Fibroblast of gingiva (primary cell): ENCODE measurements at regions not wholly inside any gene's neighbourhood (a gene's known extent, or its start where the extent isn't known, plus 50 kb on each side); places are given as distances from the start of the nearest gene placed in this dataset.
A peak's percentile ranks its signal among the peaks of the same experiment; 100 is the strongest.

Experiments
- DNase-seq: peaks from one replicate; pipeline ENCODE4 v3.0.0-alpha.2; 2011; ENCODE audit warnings: low read depth

GRCh38 chr5:40043916-40044315, 619.1 kb upstream of the DAB2 start:
- DNase-seq = no peak

GRCh38 chr5:40041452-40041851, 616.7 kb upstream of the DAB2 start:
- DNase-seq = no peak

GRCh38 chr5:40037713-40038112, 612.9 kb upstream of the DAB2 start:
- DNase-seq = no peak

- no peak for DNase-seq
Measured at GRCh38 chr5:40034441-40034840, 609.7 kb upstream of the DAB2 start.

- DNase-seq = no peak
Measured at GRCh38 chr5:40033411-40033810, 608.6 kb upstream of the DAB2 start.

GRCh38 chr5:40033009-40033408, 608.2 kb upstream of the DAB2 start:
- DNase-seq = no peak

GRCh38 chr5:40030661-40031060, 605.9 kb upstream of the DAB2 start:
- DNase-seq = no peak

GRCh38 chr5:40029711-40030495, 605.1 kb upstream of the DAB2 start:
- DNase-seq = peak; percentile 5

GRCh38 chr5:40027400-40027799, 602.6 kb upstream of the DAB2 start:
- DNase-seq = no peak

- no peak for DNase-seq
Measured at GRCh38 chr5:40025586-40025985, 600.8 kb upstream of the DAB2 start.

GRCh38 chr5:40022057-40022456, 597.3 kb upstream of the DAB2 start:
- no peak for DNase-seq

- DNase-seq = no peak
Measured at GRCh38 chr5:40021007-40021406, 596.2 kb upstream of the DAB2 start.

- DNase-seq = no peak
Measured at GRCh38 chr5:40017918-40018317, 593.1 kb upstream of the DAB2 start.

- no peak for DNase-seq
Measured at GRCh38 chr5:40017135-40017534, 592.4 kb upstream of the DAB2 start.

- DNase-seq = no peak
Measured at GRCh38 chr5:40010436-40010835, 585.7 kb upstream of the DAB2 start.

- DNase-seq = no peak
Measured at GRCh38 chr5:40006260-40006659, 581.5 kb upstream of the DAB2 start.

GRCh38 chr5:40001796-40002195, 577.0 kb upstream of the DAB2 start:
- peak; percentile 77 for DNase-seq

- DNase-seq = peak; percentile 95
Measured at GRCh38 chr5:39998518-39998917, 573.7 kb upstream of the DAB2 start.

GRCh38 chr5:39995990-39996389, 571.2 kb upstream of the DAB2 start:
- no peak for DNase-seq

- DNase-seq = peak; percentile 7
Measured at GRCh38 chr5:39992617-39993202, 567.9 kb upstream of the DAB2 start.

GRCh38 chr5:39986614-39987013, 561.8 kb upstream of the DAB2 start:
- no peak for DNase-seq

- peak; percentile 51 for DNase-seq
Measured at GRCh38 chr5:39980056-39980455, 555.3 kb upstream of the DAB2 start.

GRCh38 chr5:39977066-39977655, 552.4 kb upstream of the DAB2 start:
- no peak for DNase-seq
